HG03064 (cell line): ENCODE measurements at regions not wholly inside any gene's neighbourhood (a gene's known extent, or its start where the extent isn't known, plus 50 kb on each side); places are given as distances from the start of the nearest gene placed in this dataset.

ENCODE experiments used
- ATAC-seq: cut with Tn5 transposase; IDR thresholded peaks from one replicate; pipeline ENCODE4 v1.9.1; 2021; ENCODE audit warnings: low read depth; ENCODE audit not compliant: unreplicated experiment

DNA sequence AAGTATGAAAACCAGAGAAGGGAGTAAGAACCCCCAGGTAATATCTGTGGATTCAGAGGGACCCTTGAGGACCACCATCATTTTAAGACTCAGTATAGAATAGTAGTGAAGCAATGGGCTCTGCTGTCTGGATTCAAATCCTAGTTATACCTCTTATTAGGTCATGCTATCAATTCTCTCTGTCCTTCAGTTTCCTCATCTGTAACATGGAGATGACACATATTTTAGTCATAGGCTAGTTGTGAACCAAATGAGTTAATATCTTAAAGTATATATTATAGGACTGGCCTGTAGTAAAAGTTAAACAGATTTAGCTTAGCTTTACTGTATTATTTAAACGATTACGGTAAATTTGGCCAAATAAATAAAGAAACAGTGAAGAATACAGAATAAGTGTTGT lies 177.3 kb upstream of the GOLIM4 start:
- ATAC-seq = no peak

DNA sequence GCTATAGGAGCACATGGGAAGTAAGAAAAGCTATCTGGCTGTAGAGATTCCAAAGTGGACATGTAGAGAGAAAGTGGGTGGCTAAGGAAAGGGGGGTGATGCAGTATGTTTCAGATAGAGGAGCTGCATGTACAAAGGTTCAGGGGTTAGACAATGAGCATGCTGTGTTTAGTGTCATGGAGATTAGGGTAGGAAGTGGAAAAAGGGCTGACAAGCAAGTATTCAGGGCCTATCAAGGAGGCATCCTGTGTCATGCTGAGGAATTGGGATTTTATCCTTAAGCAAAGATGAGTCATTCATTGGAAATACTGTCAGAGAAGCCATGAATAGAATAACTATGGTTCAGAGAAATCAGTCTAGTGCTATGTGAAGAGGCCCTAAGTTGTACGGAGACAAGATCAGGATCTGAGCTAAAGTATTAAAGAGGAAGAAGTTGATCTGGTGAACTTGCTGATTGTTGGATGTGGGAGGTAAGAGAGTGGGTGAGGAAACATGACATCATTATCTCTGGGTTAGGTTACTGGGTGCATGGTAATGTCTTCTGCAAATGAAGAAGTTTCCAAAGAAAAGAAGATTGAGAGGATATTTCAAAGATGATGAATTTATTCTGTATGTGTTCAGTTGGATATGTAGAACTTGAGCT lies 176.7 kb upstream of the GOLIM4 start:
- ATAC-seq = no peak

DNA sequence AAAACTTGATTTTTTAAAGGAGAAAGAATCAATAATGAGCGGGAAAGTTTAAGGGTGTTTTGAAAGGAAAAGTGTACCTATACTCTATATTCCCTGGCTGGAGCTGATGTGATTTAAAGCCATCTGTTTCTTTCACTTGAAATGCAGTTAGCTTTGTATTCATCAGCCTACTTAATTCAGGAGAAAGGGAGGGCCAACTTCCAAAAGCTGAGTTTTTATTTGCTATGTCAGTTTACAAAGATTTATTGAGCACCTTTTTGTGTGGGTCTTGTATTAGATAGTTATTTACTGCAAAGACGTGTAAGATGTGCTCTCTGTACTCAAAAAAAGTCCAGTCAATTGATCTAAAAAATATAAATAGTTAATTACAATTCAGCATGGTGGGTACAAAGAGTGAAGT lies 176.2 kb upstream of the GOLIM4 start:
- ATAC-seq = no peak

DNA sequence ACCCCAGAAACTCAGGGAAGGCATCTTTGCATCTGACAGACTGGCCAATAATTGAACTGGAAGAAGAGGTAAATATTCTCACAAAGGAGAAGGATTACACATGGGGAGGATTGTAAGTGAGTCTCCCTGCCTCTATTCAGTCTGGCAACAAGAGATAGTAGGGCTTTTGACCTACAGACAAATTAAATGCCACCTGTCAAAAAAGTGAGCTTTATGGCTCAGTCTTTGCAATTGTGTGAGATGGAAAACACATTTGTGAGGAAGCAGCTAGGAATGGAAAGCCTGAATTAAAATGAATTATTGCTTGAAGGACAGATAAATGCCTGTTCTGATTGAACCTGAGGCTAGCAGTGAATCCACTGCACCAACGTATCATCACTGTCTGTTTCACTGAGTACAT lies 173.3 kb upstream of the GOLIM4 start:
- ATAC-seq = no peak

DNA sequence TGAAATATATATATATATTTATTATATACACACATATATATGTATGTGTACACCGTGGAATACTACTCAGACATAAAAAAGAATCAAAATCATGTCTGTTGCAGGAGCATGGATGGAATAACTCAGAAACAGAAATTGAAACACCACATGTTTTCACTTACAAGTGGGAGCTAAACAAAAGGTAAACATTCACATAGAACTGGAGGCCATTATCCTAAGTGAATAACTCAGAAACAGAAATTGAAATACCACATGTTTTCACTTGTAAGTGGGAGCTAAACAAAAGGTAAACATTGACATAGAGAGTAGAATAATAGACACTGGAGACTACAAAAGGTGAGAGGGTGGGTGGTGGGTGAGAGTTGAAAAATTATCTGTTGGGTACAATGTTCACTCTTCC lies 171.5 kb upstream of the GOLIM4 start:
- ATAC-seq = no peak

DNA sequence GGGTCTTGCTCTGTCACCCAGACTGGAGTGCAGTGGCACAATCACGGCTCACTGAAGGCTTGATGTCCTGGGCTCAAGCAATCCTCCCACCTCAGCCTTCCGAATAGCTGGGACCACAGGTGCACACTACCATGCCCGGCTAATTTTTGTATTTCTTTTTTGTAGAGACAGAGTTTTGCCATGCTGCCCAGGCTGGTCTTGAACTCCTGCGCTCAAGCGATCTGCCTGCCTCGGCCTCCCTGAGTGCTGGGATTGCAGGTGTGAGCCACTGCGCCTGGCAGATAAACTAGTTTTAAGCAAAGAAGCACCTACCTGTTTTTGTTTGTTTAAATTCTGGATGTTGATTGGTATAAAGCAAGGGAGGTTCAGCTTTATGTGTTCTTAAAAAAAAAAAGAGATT lies 170.6 kb upstream of the GOLIM4 start:
- no peak for ATAC-seq

DNA sequence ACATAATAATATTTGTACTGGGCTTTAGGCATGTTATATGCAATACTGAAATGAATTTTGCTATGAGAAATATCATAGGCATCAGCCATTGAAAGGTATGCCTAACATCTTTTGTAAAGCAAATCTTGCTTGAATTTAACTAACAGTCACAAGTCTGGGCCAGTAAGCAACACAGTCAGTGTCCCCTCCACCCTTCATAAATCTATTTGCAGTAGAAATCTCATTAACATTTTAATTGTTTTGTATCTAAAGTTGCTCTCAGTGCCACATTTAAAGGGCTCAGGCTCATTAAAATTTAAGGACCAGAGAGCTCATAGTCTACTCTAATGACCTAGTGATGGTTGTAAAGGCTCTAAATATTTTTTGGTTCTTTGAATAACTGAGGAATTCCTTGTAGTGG lies 167.2 kb upstream of the GOLIM4 start:
- no peak for ATAC-seq

DNA sequence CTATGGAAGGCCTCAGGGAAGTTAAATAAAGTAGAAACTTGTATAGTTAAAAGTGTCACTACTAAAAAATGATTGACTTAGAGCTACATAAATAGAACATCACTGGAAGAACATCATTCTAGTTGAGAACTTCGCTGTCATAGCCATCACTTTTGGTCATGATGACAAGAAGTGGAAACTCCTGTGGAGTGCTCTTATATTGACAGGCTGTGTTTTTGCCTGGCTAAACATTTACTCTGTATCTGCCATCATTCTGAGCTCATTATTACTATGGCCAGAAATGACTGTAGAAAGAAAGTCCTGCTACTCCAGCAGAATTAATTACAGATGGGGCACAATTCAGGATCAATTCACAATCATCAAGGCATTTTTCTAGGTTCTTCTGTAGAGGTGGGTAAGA lies 165.1 kb upstream of the GOLIM4 start:
- ATAC-seq = no peak

DNA sequence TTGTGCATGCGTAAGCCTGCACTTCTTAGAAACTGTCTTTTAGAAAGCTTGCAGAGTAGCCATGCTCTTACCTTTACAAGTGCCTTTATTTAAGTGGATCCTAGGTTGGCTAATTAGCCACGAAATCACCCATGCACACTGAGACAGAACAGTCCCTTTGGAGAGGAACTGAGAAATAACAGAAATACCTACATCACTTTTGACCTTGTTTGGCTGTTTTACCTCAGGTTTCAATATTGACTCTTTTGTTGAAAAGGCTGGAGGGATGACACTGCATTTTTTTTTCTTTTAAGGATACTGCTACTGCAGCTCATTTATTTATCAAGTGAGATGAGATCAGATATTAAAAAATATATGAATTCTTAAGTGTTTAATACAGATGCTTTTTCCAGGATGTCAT lies 155.6 kb upstream of the GOLIM4 start:
- ATAC-seq = peak; percentile 34

DNA sequence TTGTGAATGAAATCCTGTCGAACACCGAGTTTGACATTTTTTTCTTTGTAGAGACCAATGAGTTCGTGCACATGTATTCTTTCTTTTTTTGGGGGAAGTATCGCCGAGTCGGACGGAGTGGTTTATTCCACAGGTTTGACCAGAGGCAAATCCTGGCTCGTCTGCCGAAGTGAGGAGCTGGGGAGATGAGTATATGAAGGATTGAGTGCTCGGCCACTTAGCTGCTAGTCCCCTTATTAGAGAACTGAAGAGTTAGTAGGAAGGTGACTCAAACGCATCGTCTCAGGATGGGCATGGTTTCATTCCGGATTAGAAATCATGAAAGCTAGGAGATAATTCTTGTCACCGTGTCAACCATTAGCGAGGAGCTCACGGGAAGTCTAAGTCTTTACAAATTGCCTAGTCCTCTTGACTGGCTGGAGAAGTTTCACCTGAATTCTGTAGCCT lies 154.7 kb upstream of the GOLIM4 start:
- peak; percentile 16 for ATAC-seq

DNA sequence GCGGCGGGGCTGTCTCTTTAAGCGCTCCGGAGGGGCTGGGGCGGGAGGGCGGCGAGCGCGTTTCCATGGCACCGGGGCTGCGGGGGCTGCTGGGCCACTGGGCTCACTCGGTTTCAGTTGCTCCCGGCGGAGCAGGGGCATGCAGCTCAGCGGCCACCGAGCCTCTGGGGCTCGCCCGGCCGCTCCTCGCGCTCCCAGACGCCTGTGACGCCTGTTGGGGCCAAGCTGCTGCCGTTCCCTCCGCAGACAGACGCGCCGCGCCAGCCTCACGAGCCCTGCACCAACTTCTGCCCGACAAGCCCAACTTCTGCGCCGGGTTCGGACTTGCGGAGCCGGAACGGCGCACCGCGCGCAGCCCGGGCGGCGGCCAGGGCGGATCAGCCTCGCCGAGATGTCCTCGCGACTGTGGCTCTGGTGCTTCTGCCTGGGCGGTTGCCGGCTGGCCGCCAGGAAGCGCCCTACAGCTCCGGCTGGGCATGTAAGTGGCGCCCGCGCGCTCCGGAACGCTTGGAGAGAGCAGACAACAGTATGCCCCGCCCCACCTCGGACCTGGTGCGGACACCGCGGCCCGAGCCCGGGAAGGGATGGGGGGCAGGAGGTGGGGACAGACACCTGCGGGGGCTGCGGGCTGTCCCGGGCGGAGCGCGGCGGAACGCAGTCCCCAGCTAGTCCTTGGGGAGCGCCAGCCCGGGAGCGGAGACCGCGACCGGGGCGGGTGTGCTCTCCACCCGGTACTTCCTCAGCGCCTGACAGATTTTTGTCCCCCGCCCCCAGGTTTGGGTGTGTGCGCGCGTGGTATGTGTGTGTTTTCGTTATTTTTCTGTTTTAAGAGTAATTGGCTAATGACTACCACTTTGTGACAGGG lies 154.1 kb upstream of the GOLIM4 start:
- ATAC-seq = peak; percentile 71

DNA sequence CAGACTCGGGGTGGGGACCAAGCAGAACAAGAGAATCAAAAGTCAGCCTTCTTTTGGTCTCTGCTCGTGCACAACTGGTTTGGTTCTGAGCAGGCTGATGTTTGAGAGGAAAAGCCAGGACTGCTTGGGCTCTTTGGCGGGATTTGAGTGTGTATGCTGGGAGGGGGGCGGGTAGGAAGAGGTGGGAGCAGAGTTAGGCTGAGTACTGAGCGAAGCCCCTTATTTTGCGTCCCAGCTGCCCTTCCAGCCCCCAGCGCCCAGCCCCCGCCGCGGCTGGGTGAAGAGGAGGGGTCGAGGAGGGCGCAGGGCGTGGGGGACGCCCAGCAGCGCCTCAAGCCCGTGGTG lies 153.5 kb upstream of the GOLIM4 start:
- no peak for ATAC-seq

DNA sequence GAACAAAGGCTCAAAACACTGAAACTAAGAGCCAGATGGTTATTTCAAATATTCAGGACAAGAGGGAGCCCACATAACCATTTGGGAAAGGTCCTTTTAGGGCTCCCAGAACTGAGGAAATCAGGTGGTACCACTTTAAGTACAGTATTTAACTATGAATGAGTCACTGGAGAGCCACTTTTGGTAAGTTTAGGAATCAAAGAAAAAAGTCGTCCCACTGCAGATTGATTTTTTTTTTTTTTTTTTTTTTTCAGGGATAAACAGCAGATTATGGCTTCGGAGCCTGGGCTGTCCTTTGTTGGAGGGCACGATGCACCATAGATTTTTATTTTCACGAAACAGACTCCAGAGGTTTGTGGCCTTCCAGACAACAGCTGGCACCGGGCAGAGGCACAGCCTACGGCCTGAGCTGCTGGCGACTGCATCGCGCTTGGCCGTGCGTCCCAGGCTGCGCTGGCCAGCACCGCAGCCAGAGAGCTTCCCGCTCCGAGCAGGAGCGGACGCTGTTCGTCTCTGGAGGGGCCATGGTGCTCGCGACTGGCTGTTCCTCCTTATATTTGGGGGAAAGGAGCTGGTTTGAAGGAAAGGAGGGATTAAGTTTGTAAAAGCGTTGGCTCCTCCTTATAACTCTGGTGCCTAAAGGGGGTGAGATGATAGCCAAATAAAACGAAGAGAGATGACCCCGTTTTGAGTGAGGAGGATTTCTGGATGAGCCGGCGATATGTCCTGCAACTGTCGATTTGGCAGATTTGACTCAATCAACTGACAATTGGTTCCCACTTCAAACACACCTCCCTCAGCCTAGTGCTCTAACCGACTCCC lies 152.9 kb upstream of the GOLIM4 start:
- ATAC-seq = no peak

DNA sequence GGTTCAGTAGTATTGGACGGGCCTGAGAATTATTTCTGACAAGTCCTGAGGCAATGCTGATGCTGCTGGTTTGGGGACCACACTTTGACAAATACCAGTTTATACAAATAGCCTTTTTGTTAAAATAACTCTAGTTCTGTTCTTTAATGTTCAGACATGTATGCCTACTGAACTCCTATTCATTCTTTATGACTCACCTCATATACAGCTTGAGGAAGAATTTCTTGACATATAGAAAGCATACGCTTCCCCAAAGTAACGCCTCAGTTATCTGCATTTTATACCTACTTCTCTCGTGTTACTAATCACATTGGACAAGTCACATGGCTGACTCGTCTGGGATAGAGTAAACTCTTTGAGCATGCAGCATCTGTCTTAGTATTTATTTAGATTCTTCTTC lies 145.4 kb upstream of the GOLIM4 start:
- no peak for ATAC-seq

DNA sequence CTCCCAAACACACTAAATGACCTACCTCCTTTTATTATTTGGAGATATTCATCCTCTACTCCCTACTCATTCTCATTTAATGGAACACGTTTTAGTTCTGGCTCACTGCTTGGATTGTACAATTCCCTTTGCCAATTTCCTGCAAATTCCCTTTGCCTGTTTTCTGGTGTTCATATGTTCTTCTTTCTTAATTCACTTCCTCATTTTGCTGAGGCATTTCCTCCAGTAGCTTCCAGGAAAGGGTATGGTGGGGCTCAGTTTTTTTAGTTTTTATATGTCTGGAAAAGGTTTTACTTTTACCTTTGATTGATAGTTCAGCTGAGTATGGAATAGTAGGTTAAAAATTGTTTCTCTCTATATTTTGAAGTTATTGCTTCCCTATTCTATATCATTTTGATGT lies 143.6 kb upstream of the GOLIM4 start:
- ATAC-seq = no peak

DNA sequence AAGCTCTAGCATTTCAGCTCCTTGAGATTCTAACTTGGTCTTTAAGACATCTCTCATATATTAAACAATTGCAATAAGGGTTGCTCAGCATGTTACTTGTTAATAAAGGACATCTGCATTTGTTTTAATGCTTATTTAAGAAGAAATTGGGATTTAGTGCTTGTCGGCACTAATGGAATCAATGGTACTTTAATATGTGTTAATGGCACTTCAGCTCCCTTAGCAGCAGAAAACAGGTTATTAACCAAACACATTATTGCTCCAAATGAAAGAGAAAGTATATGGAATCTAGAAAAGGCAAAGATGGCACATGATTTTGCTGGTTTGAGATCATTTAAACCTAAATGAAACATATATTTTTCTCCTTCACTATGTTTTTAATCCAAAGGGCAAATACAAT lies 137.3 kb upstream of the GOLIM4 start:
- ATAC-seq = no peak

DNA sequence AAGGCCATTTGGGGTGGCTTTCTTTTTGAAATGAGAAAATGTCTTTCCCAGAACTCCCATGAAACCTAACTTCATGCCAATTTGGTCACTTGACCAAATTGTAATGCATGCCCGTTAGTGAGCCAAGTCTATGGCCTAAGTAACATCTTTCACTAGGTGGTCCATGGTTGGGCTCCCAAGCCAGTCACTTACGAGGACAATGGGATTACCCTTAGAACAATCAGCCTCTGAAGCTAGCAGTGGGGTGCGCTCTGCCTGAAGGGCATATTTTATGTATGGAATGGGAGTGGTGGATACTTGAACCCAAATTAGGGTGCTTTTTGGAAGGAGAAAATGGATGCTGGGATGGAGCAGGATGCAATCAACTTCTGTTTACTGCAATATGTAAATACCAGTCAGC lies 127.4 kb upstream of the GOLIM4 start:
- ATAC-seq = no peak

DNA sequence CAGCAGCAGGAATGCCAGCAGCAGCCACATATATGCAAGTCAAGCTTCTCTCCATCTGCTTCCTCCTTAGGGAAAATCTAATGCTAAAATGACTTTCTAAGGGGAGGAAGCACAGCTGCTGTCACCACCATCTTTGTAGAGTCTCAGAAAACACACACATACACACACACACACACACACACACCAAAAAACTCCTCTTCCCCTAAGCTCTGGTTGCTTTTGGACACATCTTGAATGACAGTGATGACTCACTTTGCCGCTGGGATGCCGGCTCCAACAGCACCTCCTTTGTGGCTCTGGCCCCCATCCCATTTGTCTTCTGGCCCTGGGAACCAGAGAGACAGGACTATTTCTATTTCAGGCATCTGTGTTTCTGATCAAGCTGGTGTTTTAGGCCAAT lies 124.8 kb upstream of the GOLIM4 start:
- ATAC-seq = no peak

DNA sequence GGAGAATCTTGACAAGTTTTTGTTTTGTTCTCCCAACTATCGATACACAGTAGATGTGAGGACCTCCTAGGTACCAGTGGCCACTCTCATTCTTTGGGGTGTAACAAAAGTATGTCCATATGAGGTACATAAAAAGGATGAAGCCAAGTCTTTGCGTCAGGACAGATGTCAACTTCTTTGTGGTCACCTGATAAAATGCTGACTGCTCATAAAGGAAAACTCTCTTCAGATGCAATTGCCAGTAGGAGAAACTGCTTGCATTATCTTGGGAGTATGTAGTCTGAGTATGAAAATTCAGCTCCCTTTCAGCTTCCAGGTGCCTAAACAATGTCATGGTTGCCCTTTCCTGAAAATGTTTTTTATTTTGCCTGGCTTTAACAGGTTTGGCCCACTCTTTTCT lies 123.8 kb upstream of the GOLIM4 start:
- no peak for ATAC-seq

DNA sequence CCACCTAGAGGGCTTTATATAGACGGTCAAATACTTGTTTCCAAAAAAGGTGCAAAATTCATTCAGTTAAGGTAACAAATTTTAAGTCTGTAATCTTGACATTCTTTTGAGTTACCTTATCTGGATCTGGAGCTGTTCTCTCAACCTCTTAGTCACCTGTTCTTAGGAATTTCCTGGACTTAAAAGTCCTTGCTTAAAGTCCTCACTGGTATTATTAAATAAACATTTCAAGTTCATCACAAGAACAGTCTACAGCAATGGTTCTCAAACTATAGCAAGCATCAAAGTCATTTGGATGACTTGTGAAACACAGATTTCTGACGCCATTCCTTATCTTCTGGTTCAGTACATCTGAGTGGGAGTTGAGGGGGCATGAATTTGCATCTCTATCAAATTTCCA lies 122.9 kb upstream of the GOLIM4 start:
- ATAC-seq = no peak

DNA sequence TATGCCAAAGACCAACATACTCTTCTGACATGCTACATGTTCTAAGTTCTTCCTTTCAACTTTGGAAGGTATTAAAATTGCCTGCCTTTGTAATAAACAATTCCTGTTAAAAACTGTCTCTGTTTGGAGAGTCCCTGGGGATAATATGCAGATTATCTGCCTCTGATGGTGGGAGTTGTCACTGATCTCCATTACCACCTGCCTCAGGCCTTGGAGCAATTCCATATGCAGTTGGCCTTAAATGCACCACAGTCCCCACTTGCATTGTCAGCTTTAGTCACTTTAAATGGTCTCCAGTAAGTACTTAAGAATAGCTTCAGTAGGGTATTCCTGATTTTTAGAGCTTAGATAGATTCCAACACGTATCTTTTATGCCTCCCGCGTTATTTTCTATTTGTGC lies 121.1 kb upstream of the GOLIM4 start:
- ATAC-seq = no peak

DNA sequence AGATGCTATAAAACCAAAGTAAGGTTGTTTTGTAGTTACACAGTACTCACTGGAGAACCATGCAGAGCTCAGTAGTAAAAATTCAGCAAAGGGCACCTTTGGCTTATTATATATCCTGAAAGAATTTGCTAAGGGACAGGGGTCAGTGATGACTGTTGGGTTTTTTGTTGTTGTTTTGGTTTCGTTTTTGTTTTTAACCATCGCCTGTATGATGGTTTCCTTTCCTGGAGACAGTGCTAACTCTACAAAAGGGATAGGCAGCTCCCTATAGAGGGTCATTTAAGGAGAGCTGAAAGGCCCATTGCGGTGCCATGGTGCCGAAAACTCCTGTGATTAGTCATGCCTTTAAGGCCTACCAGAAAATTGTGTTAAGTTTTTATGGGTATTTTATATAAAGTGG lies 118.2 kb upstream of the GOLIM4 start:
- peak; percentile 93 for ATAC-seq
